Fibroblast of lung (primary cell): ENCODE measurements at regions not wholly inside any gene's neighbourhood (a gene's known extent, or its start where the extent isn't known, plus 50 kb on each side); places are given as distances from the start of the nearest gene placed in this dataset.
"Not testable (repeated sequence)": the region's sequence is repeated elsewhere in the genome, so short reads cannot be mapped to it uniquely, and the experiment has no call there.

Experiments used
- DNase-seq, 2 donors: peaks; one replicate each; pipeline versions ENCODE4 v3.0.0 to v3.0.0-alpha.2; 2010; ENCODE audit warnings: low read depth in 2 of 2
- H2AFZ ChIP-seq: 2 replicates; pipeline ENCODE4 v1.5.1; 2012; ENCODE audit warnings: low read length, control low read depth, inconsistent platforms
- H3K27ac ChIP-seq: 2 replicates; pipeline ENCODE4 v1.5.1; 2011; ENCODE audit warnings: low read length, control low read depth; ENCODE audit not compliant: insufficient read depth
- H3K27me3 ChIP-seq: 2 replicates; pipeline ENCODE4 v1.5.1; 2011; ENCODE audit warnings: mild to moderate bottlenecking, low read length; ENCODE audit not compliant: control insufficient read depth, insufficient read depth
- H3K36me3 ChIP-seq: 2 replicates; pipeline ENCODE4 v1.5.1; 2011; ENCODE audit warnings: low read length; ENCODE audit not compliant: control insufficient read depth, insufficient read depth
- H3K4me1 ChIP-seq: 2 replicates; pipeline ENCODE4 v1.5.1; 2011; ENCODE audit warnings: low read length; ENCODE audit not compliant: control insufficient read depth, insufficient read depth; ENCODE audit errors: extremely low read depth
- H3K4me2 ChIP-seq: 2 replicates; pipeline ENCODE4 v1.5.1; 2011; ENCODE audit warnings: low read length, control low read depth; ENCODE audit not compliant: insufficient read depth; ENCODE audit errors: extremely low read depth
- H3K4me3 ChIP-seq, 4 experiments: fragments of 200-600 bp in 1 of 4; sonication (generic) in 1 of 4; replicated peaks in 1 of 4; 2 replicates each; pipeline ENCODE4 v1.5.1; 2011 to 2016; ENCODE audit warnings: low read length in 4 of 4, low read depth in 3 of 4, mild to moderate bottlenecking in 3 of 4, control low read depth in 2 of 4, inconsistent platforms in 1 of 4, mixed read lengths in 1 of 4; ENCODE audit not compliant: insufficient read depth in 1 of 4; ENCODE audit errors: control extremely low read depth in 1 of 4
- H3K79me2 ChIP-seq: 2 replicates; pipeline ENCODE4 v1.5.1; 2012; ENCODE audit warnings: mild to moderate bottlenecking, low read length, inconsistent platforms; ENCODE audit not compliant: control insufficient read depth, insufficient read depth
- H3K9ac ChIP-seq: 2 replicates; pipeline ENCODE4 v1.5.1; 2011; ENCODE audit warnings: mild to moderate bottlenecking, low read length, control low read depth; ENCODE audit not compliant: insufficient read depth
- H3K9me3 ChIP-seq: 2 replicates; pipeline ENCODE4 v1.5.1; 2012; ENCODE audit warnings: low read depth, low read length; ENCODE audit not compliant: control insufficient read depth, insufficient read depth
- H4K20me1 ChIP-seq: 2 replicates; pipeline ENCODE4 v1.5.1; 2011; ENCODE audit warnings: low read length; ENCODE audit not compliant: control insufficient read depth, insufficient read depth; ENCODE audit errors: extremely low read depth
- CTCF ChIP-seq, 2 donors: IDR thresholded peaks in 1 of 2; conservative IDR thresholded peaks in 1 of 2; 1 replicate in 1 of 2; 2 replicates in 1 of 2; pipeline ENCODE4 v1.5.1; 2011 to 2012; ENCODE audit warnings: low read length in 2 of 2, control low read depth in 1 of 2, inconsistent platforms in 1 of 2, low read depth in 1 of 2, mild to moderate bottlenecking in 1 of 2
- EZH2 ChIP-seq: IDR thresholded peaks from 2 replicates; pipeline ENCODE4 v1.5.1; 2012; ENCODE audit warnings: low read length, control low read depth, mild to moderate bottlenecking; ENCODE audit errors: missing control alignments

- no peak overlapping the region for H3K9ac ChIP-seq
- H4K20me1 ChIP-seq, result no peaks in the 10 kb centered on the region
- H3K9me3 ChIP-seq, result no peaks in the 10 kb centered on the region
- no peaks in the 10 kb centered on the region for H3K36me3 ChIP-seq
- no peak overlapping the region for H3K4me2 ChIP-seq
- H3K4me1 ChIP-seq, result no peaks in the 10 kb centered on the region
- TF ChIP-seq CTCF (conservative IDR thresholded peaks at IDR 0.05 in 1 of 2, IDR thresholded peaks at IDR 0.05 in 1 of 2; ENCODE audit: low read depth in 1 of 2, low read length in 2 of 2), result no peak
- TF ChIP-seq EZH2, result no peak
- no peak overlapping the region for H3K27ac ChIP-seq
- H3K27me3 ChIP-seq, result no peaks in the 10 kb centered on the region
- no peak overlapping the region for H3K4me3 ChIP-seq
- H2AFZ ChIP-seq, result no peak overlapping the region
- H3K79me2 ChIP-seq, result no peaks in the 10 kb centered on the region
- DNase-seq, result peak in 1 of 2 donors; percentile 23
These were observed 523.0 kb upstream of the FOXG1 start for GRCh38 chr14:28243600-28243999.

GRCh38 chr14:28245216-28245615 is 521.4 kb upstream of the FOXG1 start:
- H3K4me3 ChIP-seq, result no peak overlapping the region
- H3K36me3 ChIP-seq, result no peaks in the 10 kb centered on the region
- H4K20me1 ChIP-seq, result no peaks in the 10 kb centered on the region
- H3K9ac ChIP-seq, result no peak overlapping the region
- H3K4me1 ChIP-seq, result no peaks in the 10 kb centered on the region
- no peaks in the 10 kb centered on the region for H3K27me3 ChIP-seq
- H3K27ac ChIP-seq, result no peak overlapping the region
- H2AFZ ChIP-seq, result no peak overlapping the region
- no peak overlapping the region for H3K4me2 ChIP-seq
- H3K79me2 ChIP-seq, result no peaks in the 10 kb centered on the region
- no peak for DNase-seq
- no peak for TF ChIP-seq CTCF (conservative IDR thresholded peaks at IDR 0.05 in 1 of 2, IDR thresholded peaks at IDR 0.05 in 1 of 2; ENCODE audit: low read depth in 1 of 2, low read length in 2 of 2)
- TF ChIP-seq EZH2, result no peak
- H3K9me3 ChIP-seq, result no peaks in the 10 kb centered on the region

GRCh38 chr14:28247491-28247890 is 519.1 kb upstream of the FOXG1 start:
- Histone ChIP-seq H3K36me3 (no peaks in the 10 kb centered on the region), H3K27ac (no peak overlapping the region), H3K4me1 (no peaks in the 10 kb centered on the region), H3K9ac (no peak overlapping the region), H3K4me2 (no peak overlapping the region), H2AFZ (no peak overlapping the region), H3K27me3 (no peaks in the 10 kb centered on the region), H4K20me1 (no peaks in the 10 kb centered on the region), H3K79me2 (no peaks in the 10 kb centered on the region), H3K9me3 (no peaks in the 10 kb centered on the region), H3K4me3 (no peak overlapping the region)
- no peak for DNase-seq
- TF ChIP-seq CTCF (conservative IDR thresholded peaks at IDR 0.05 in 1 of 2, IDR thresholded peaks at IDR 0.05 in 1 of 2; ENCODE audit: low read depth in 1 of 2, low read length in 2 of 2) (no peak), EZH2 (no peak)

GRCh38 chr14:28252124-28252523 is 514.5 kb upstream of the FOXG1 start:
- H3K9ac ChIP-seq, H3K79me2 ChIP-seq, DNase-seq, H4K20me1 ChIP-seq, H3K36me3 ChIP-seq, H3K27me3 ChIP-seq, H3K4me3 ChIP-seq, H3K4me2 ChIP-seq, H3K27ac ChIP-seq, H3K4me1 ChIP-seq, H3K9me3 ChIP-seq, H2AFZ ChIP-seq: not testable (repeated sequence)
